WERI-Rb-1 (cell line): ENCODE measurements at regions not wholly inside any gene's neighbourhood (a gene's known extent, or its start where the extent isn't known, plus 50 kb on each side); places are given as distances from the start of the nearest gene placed in this dataset.

Source experiments
- DNase-seq: peaks from one replicate; pipeline ENCODE4 v3.0.0-alpha.2; 2020
- H3K27ac ChIP-seq: fragments of 250-450 bp; sonication (Bioruptor Pico); 2 replicates; pipeline ENCODE4 v1.5.1; 2020; ENCODE audit warnings: mild to moderate bottlenecking, moderate library complexity
- H3K27me3 ChIP-seq: fragments of 250-450 bp; sonication (Bioruptor Pico); 2 replicates; pipeline ENCODE4 v1.5.1; 2021; ENCODE audit warnings: mild to moderate bottlenecking, low read depth, moderate library complexity; ENCODE audit not compliant: insufficient read depth, severe bottlenecking
- H3K36me3 ChIP-seq: fragments of 250-450 bp; sonication (Bioruptor Pico); 2 replicates; pipeline ENCODE4 v1.5.1; 2020; ENCODE audit warnings: mild to moderate bottlenecking, moderate library complexity
- H3K4me3 ChIP-seq: 2 replicates; pipeline ENCODE4 v1.5.1; 2011; ENCODE audit warnings: low read depth, mild to moderate bottlenecking, control low read depth, low read length
- H3K9me3 ChIP-seq: fragments of 250-450 bp; sonication (Bioruptor Pico); 2 replicates; pipeline ENCODE4 v1.5.1; 2021; ENCODE audit warnings: mild to moderate bottlenecking, moderate library complexity; ENCODE audit not compliant: severe bottlenecking
- CTCF ChIP-seq: IDR thresholded peaks from 2 replicates; pipeline ENCODE4 v1.5.1; 2011; ENCODE audit warnings: low read depth, mild to moderate bottlenecking, control low read depth, inconsistent platforms, low read length

GRCh38 chr22:47622541-47622940, 860.1 kb downstream of the TBC1D22A start:
- Histone ChIP-seq H3K27ac (no peak overlapping the region), H3K9me3 (no peaks in the 10 kb centered on the region), H3K27me3 (no peaks in the 10 kb centered on the region), H3K4me3 (no peak overlapping the region), H3K36me3 (no peaks in the 10 kb centered on the region)
- TF ChIP-seq CTCF: no peak
- DNase-seq: no peak

GRCh38 chr22:47621253-47621652, 858.8 kb downstream of the TBC1D22A start:
- no peak for TF ChIP-seq CTCF

GRCh38 chr22:47620391-47620790, 857.9 kb downstream of the TBC1D22A start:
- no peak for TF ChIP-seq CTCF
- H3K36me3 ChIP-seq: no peaks in the 10 kb centered on the region
- H3K27me3 ChIP-seq: no peaks in the 10 kb centered on the region
- DNase-seq: no peak
- no peaks in the 10 kb centered on the region for H3K9me3 ChIP-seq
- no peak overlapping the region for H3K4me3 ChIP-seq
- H3K27ac ChIP-seq: peak overlapping the region; percentile 53

More at GRCh38 chr22:47621253-47621652, 858.8 kb downstream of the TBC1D22A start:
- peak overlapping the region; percentile 53 for H3K27ac ChIP-seq
- H3K36me3 ChIP-seq: no peaks in the 10 kb centered on the region
- no peaks in the 10 kb centered on the region for H3K27me3 ChIP-seq
- no peaks in the 10 kb centered on the region for H3K9me3 ChIP-seq
- H3K4me3 ChIP-seq: no peak overlapping the region
- DNase-seq: peak; percentile 53

GRCh38 chr22:47619631-47620030, 857.2 kb downstream of the TBC1D22A start:
- Histone ChIP-seq H3K4me3 (no peak overlapping the region), H3K36me3 (no peaks in the 10 kb centered on the region), H3K27me3 (no peaks in the 10 kb centered on the region), H3K9me3 (no peaks in the 10 kb centered on the region), H3K27ac (no peak overlapping the region; the same call in 1 of the 2 replicates)
- no peak for DNase-seq
- TF ChIP-seq CTCF: no peak

GRCh38 chr22:47618180-47619010, 855.9 kb downstream of the TBC1D22A start:
- Histone ChIP-seq H3K9me3 (no peaks in the 10 kb centered on the region), H3K4me3 (no peak overlapping the region), H3K27me3 (no peaks in the 10 kb centered on the region), H3K27ac (no peak overlapping the region), H3K36me3 (no peaks in the 10 kb centered on the region)
- no peak for TF ChIP-seq CTCF
- peak; percentile 30 for DNase-seq

- no peak for DNase-seq
- H3K36me3 ChIP-seq: no peaks in the 10 kb centered on the region
- H3K27me3 ChIP-seq: no peaks in the 10 kb centered on the region
- no peak overlapping the region for H3K27ac ChIP-seq
- no peak for TF ChIP-seq CTCF
- H3K4me3 ChIP-seq: no peak overlapping the region
- no peaks in the 10 kb centered on the region for H3K9me3 ChIP-seq
These were observed 854.7 kb downstream of the TBC1D22A start for GRCh38 chr22:47617186-47617585.
